ENCODE measurements at regions not wholly inside any gene's neighbourhood (a gene's known extent, or its start where the extent isn't known, plus 50 kb on each side); places are given as distances from the start of the nearest gene placed in this dataset.

DNA sequence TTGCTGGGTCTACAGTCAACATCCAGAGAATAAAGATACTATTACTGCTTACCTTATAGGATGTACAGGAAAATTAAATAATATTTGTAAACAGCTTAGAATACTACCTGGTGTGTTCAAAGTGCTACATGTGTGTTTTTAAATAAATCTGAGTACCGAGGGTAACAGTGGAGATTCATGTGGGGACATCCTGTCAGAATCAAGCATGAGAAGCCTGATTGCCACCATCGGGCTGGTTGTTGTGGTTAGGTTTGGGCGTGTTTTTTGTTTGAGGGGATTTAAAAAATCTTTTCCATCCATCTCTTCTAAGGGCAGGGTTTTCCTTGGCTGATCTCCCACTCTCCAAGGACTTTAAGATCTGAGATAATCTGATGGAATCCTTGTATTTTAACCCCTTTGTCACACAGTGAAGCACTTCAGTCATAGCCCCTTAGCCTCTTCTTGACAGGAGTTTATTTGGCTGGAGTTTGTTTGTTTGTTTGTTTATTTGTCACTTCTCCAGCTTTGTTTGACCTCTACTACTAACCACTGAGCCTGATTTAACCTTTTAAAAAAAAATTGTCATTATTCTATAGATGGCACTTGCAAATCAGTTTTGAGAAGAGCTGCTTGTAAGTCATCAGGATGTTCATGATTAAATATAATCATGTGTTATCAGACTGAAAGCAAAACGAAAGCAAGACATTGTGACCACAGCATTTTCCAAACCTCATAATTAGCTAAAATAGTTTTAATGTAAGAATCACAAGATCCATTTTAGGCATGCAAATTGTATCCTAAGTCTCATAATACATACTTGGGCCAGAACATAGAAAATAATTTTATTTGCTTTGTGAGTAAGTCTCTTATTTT, 72.8 kb upstream of the RARB start:
- no peak for DNase-seq (ENCODE audit: low read depth)

DNA sequence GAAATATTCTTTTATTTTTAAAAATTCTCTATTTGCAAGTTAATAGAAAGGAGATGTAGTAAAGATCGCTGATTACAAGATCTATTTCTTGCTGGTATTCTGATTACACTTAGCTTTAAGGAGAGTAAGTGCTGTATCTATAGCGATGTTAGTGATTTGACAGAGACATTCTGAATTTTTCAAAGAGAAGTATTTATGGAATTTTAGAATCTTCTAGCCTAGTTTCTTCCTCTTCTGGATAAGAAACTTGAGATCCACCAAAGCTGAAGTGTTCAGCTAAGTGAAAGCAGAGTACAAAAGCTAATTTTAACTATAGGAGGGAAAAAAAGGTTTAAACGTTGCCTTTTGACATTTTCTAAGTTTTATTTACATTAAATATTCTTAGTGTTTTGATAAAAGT, 72.1 kb upstream of the RARB start:
- no peak for DNase-seq (ENCODE audit: low read depth)

DNA sequence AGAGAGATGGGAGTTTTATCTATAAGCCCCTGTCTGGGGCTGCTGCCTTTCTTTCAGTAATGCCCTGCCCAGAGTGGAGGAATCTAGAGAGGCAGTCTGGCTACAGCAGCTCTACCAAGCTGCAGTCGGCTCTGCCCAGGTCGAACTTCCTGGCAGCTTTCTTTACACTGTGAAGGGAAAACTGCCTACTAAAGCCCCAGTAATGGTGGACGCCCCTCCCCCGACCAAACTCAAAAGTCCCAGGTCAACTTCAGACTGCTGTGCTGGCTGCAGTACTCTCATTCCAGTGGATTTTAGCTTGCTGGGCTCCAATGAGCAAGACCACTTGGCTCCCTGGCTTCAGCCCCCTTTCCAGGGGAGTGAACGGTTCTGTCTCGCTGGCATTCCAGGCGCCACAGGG, 65.9 kb upstream of the RARB start:
- no peak for DNase-seq (ENCODE audit: low read depth)

DNA sequence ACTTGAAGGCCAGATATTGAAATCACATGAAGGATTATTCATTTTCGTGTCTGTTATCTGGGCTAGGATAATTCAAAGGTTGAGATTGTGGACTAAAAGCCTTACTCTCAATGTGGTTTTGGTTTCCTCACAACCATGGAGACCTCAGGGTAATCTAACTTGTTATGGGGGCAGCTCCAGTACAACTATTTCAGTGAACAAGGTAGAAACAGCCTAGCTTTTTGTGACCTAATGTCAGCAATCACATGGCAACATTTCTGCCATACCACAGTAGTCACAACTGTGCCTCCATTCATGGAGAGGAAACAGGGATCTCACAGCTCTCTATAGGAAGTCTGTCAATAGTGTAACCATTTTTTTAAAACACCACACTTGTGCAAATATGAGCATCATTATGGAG, 62.4 kb upstream of the RARB start:
- no peak for DNase-seq (ENCODE audit: low read depth)

DNA sequence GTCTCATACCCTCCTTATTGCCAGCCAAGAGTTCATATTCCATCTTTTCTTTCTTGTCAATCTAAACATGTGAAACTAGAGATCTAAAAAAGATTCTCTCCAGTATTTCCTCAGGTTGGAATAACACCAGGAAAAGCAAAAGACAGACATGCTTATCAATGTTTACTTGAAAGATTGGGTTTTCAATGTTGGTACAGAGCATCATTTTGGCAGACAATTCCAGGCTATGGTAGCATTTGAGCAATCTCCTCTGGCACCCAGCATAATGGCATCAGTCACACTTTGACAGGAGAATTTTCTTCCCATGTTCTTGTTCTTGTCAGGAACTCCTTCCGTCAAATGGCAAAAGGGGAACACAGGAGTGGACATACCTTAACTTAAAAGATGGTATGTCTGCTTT, 61.0 kb upstream of the RARB start:
- DNase-seq (ENCODE audit: low read depth): no peak

DNA sequence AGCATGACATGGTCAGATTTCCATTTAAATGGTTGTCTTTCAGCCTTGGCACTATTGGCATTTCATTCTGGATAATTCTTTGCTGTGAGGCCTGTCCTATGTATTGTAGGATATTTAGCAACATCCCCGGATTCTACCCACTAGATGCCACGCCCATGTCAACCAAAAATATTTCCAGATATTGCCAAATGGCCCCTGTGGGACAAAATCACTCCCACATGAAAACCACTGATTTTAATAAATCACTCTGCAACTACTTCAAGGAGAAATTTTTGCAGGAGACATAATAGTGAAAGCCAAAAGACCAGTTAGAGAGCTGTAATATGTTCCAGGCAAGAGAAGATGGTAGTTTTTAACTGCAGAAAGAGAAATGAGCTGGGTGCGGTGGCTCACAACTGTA, 55.9 kb upstream of the RARB start:
- no peak for DNase-seq (ENCODE audit: low read depth)

DNA sequence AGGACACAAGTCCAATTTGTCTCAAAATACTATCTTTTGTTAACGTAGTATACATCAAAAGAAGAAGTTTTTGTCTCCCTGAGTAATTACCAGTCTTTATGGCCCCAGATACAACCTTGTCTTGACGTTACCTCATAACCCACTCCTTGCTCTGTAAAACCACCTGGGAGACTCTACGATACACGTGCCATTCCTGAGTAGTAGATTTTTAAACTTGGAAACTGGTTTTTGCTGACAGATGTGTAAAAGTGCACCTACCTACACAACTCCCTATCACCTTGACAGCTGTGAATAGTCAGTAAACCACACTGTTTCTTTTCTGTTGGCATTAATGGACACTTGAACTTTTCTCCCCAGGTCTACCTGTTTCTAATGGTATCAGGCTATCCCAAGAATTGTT, 51.7 kb upstream of the RARB start:
- no peak for DNase-seq (ENCODE audit: low read depth)

DNA sequence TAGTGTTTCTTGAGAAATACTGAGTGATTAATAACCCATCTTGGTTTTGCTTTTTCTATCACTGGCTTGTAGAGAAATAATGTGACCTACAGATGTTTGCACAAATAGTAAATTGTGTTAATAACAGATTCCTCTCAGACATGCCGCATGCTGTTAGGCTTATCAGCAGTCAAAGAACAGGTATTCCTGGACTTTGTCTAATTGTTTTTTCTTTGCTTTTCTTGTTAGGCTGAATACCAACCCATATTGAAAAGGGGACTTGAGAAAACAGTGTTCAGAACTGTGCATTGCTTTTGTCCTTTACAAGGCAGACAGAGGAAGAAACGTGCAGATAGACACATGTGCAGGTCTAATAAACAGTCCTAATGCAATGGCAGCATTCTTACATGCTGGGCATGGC, 51.0 kb upstream of the RARB start:
- DNase-seq (ENCODE audit: low read depth): no peak

All from M059J (cell line).